D341Med (cell line): ENCODE measurements at regions not wholly inside any gene's neighbourhood (a gene's known extent, or its start where the extent isn't known, plus 50 kb on each side); places are given as distances from the start of the nearest gene placed in this dataset.
A peak's percentile ranks its signal among the peaks of the same experiment; 100 is the strongest.
"Not testable (repeated sequence)": the region's sequence is repeated elsewhere in the genome, so short reads cannot be mapped to it uniquely, and the experiment has no call there.

ENCODE experiments used
- DNase-seq: peaks from one replicate; pipeline ENCODE4 v3.0.0; 2012; ENCODE audit warnings: low spot score

GRCh38 chr2:2586931-2587330 is 255.9 kb upstream of the MYT1L start:
- DNase-seq, result no peak

DNA sequence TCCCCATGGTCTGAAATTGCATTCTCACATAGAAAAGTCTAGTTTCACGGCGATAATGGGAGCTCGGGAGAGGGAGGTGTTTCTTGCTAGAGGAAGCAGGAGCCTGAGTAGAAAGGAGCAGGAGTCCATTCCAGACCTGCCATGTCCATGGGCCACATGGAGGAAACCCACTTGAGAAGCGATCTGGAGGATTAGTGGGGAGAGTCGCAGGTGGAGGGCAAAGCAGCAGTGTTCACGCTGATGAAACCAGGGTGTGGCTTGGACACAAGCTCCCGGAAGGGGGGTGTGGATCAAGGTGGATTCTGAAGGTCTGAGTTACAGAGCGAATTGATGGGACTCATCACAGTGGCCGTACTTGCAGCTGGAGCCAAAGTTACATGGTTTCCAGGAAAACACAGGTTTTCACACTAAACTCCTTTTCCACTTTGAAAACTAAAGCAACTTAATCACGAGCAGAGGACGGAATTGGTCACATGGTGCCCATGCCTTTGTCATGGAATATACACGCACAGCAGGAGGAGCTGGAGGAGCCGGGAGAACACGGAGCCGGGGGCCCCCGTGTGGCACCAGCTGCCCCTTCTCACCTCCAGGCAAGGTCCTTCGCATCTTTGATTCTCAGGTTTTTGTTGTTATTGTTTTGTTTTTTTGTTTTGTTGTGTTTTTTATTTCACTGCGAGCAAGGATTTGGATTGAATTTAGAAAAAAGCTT is 255.1 kb upstream of the MYT1L start:
- peak; percentile 63 for DNase-seq

DNA sequence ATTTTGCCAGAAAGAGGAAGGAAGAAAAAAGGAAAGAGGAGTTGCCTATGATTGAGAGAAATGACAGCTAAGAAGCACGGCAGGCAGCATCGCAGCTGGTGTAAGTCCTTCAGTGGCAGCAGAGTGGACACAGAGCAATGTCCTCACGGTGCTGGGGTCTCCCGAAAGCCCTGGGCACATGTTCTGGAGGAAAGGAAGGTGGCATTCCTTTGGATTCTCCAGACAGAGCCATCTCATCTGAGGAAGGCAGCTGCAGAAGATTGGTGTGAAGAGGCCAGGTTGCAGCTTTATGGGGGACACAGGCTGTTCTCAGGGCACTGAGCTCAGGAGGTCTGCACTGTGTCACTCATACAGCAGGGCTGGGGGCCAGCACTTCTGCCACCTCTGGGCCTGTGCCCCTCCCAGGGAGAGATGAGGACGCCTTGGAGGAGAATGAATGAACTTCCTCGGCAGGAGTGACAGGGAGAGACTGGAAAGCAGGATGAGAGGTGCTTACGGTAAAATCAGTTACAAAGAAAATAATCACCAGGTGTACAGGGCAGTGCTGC is 252.0 kb upstream of the MYT1L start:
- no peak for DNase-seq

DNA sequence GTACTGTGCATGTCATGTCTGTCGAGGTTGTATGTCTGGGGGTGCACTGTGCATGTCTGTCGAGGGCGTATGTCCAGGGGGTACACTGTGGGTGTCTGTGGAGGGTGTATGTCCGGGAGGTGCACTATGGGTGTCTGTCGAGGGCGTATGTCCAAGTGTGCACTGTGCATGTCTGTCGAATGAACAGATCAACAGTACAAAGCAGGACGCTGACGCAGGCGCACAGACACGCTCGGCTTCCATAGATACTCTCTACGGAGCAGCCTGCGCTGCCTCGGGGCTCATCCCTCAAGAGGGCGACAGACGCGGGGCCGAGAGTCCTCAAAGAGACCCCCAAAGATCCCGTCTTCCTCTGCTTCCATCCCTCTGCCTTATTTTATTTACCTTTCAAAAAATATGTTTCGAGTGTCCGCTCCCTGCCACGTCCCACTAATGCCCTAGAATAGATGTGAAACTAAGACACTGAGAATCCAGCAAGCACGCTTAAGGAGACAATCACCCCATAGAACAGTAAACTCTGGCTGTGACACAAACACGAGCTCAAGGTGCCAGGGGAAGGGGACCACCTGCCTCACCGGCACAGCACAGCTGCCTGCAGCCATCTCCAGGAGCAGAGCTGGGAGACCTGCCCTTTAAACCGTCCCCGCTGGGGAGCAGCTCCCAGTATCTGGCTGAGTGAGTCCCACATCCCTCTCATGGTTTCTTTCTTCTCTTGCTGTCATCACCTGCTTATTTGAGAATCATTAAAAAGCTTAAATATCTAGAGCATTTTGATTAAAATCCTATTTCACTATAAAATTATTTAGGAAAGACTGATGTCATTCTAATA is 250.5 kb upstream of the MYT1L start:
- DNase-seq, result no peak

DNA sequence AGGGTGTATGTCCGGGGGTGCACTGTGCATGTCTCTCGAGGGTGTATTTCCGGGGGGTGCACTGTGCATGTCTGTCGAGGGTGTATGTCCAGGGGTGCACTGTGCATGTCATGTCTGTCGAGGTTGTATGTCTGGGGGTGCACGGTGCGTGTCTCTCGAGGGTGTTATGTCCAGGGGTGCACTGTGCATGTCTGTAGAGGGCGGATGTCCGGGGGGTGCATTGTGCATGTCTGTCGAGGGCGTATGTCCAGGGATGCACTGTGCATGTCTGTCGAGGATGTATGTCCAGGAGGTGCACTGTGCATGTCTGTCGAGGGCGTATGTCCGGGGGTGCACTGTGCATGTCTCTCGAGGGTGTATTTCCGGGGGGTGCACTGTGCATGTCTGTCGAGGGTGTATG is 249.8 kb upstream of the MYT1L start:
- DNase-seq, result not testable (repeated sequence)

- no peak for DNase-seq
Measured at GRCh38 chr2:2580341-2580740, 249.3 kb upstream of the MYT1L start.

DNA sequence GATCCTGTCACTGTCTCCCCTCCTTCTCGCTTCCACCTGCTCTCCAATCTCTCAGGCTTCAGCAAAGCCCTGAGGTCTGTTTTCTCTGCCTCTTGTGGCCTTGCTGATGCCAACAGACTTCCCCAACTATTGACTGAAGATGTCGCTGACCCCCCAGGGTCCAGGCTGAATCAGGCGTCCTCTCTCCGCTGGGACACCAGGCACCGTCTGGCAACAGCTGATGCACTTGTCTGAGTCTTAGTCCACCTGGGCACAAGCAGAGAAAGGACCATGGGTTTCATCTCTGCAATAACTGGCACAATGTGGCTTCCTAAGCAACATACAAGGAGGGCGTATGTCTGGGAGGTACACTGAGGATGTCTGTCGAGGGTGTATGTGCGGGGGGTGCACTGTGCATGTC is 248.7 kb upstream of the MYT1L start:
- no peak for DNase-seq

DNA sequence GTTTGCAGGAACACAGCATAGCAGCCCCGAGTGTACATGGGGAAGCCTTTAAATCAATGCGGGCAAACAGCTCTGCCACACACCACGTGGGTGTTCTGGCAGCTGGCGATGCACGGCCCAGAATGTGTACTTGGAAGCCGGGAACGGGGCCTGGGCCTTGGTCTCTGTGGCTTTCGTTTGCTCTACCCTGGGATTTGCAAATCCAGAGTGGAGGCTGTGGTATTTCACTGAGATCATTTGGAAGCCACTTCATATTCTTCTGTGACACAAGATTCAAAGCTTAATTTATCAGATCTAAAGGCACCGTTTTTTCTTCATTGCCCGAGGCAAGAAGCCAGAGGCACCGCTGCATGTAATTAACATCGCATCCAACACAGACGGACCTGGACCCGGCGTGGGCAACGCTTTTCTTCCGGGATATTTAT is 246.3 kb upstream of the MYT1L start:
- DNase-seq, result peak; percentile 18

- no peak for DNase-seq
Measured at GRCh38 chr2:2575870-2576386, 244.9 kb upstream of the MYT1L start.

- DNase-seq, result no peak
Measured at GRCh38 chr2:2575181-2575577, 244.1 kb upstream of the MYT1L start.

DNA sequence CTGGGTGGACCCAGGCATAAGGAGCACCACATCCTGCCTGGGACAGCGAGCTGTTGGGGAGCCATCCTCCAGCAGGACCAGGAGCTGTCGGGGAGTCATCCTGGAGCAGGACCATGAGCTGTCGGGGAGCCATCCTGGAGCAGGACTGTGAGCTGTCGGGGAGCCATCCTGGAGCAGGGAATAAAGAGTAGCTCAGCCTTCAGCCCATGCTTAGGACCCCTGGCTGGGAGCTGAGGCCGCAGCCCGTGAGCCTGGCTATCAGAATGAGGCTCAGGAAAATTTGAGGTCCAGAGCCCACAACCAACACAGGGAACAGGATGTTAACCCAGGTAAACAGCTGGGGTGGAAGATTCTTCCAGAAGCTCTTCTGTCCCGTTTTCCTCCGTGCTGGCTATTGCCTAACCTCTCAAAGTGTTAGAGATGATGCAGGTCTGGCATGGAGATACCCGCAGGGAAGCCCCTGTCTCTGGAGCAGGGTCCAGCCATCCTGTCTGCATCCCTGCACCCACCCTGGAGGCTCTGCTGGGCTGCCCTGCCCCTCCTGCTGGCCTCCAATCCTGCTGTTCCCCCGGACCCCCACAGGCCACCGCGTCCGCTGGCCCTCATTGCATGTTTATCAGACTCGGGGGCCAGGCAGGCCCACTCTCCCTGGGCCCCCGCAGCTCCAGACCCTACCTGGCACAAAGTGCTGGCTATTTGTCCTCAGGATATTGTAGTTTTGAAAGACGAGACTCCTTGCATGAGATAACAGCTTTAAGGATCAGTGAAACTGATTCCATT is 243.5 kb upstream of the MYT1L start:
- peak; percentile 13 for DNase-seq

DNA sequence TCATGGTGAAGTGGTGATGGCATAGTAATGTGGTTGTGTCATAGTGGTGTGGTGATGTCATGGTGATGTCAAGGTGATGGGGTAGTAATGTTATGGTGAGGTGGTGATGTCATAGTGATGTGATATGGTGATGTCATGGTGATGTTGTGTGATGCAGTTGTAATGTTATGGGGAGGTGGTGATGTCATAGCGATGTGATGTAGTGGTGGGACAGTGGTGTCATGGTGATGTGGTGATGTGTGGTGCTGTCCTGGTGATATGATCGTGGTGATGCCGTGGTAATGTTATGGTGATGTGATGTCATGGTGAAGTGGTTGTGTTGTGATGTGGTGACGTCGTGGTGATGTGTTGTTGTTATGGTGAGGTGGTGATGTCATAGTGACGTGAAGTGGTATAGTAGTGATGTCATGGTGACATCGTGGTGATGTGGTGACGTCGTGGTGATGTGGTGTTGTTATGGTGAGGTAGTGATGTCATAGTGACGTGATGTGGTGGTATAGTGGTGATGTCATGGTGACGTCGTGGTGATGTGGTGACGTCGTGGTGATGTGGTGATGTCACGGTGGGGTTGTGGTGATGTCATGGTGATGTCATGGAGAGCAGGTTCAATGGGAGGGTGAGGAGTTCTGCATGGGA is 242.7 kb upstream of the MYT1L start:
- DNase-seq, result no peak

DNA sequence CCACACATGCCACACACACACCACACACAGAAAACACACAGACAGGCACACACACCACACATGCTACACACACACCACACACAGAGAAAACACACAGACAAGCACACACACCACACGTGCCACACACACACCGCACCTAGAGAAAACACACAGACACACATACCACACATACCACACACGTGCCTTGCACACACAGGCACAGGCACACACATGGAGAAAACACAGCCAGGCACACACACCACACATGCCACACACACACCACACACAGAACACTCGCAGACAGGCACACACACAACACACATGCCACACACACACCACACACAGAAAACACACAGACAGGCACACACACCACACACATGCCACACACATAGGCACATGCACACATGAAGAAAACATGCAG is 242.1 kb upstream of the MYT1L start:
- no peak for DNase-seq

DNA sequence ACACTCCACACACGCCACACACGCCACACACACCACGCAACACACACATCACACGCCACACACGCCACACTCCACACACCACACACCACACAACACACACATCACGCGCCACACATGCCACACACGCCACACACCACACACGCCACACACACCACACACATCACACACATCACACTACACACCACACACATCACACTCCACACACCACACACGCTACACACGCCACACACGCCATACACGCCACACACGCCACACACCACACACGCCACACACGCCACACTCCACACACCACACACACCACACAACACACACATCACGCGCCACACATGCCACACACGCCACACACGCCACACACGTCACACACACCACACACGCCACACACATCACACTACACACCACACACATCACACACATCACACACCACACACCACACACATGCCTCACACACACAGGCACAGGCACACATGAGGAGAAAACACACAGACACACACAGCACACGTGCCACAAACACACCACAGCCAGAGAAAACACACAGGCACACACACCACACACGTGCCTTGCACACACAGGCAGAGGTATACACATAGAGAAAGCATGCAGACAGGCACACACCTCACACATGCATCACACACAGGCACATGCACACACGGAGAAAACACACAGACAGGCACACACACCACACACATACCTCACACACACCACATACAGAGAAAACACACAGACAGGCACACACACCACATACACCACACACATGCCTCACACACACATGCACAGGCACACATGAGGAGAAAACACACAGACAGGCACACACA is 241.5 kb upstream of the MYT1L start:
- DNase-seq, result no peak

DNA sequence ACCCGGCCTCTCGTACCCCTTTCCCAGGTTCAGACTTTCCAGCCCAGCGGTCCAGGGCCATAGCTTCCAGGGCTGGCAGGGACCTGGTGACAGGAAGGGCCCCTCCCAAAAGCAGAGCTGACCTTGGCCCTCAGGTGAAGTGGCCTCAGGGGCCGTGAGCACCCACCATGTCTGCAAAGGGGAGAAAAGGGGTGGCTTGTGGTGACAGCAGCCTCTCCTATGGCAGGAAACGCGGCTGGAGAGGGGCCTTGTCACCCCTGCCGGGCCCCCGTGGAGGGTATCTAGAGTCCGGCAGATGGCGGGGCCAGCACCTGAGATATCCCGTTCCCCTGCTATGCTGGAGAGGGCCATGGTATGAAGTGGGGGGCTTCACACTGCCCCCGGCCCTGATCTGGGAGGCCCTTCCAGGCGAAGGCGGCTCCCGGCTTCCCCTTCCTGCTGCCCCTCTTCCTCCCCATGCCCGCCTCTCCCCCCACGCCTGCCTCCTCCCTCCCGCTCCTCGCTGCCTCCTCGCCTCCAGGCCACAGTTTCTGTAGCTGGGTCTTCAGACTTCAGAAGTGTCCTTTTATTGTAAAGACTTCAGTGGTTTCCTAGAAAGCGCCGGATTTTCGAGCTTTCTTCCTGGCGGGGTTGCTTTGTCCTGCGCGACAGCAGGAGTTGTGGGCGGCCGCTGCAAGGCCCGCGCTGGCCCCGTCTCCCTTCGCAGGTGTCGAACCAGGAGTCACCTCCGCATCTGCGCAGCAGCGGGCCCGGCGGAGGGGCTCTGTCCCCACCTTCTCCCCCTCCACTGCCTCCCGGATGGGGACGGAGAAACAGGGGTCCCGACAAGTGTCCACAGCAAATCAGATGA is 240.5 kb upstream of the MYT1L start:
- DNase-seq, result no peak

GRCh38 chr2:2570871-2571270 is 239.8 kb upstream of the MYT1L start:
- no peak for DNase-seq

GRCh38 chr2:2570360-2570759 is 239.3 kb upstream of the MYT1L start:
- no peak for DNase-seq

DNA sequence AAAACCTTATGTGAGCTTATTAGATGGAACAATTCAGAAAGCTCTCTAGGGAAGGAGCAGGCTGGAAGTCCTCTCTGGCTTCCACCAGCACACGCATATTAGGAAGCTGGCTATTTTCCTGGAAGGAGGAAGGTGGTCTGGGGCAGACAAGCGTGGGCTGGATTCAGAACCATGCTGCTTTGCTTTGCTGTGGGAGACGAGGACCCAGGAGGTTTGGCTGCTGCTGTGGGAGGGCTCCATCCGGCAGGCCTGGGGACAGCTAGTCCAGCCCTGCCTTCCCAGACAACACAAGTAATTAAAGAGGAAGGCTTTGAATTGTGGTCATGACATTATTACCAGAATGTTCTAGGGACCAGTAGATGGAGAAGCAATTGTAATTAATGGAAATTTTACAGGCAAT is 238.8 kb upstream of the MYT1L start:
- DNase-seq, result no peak

DNA sequence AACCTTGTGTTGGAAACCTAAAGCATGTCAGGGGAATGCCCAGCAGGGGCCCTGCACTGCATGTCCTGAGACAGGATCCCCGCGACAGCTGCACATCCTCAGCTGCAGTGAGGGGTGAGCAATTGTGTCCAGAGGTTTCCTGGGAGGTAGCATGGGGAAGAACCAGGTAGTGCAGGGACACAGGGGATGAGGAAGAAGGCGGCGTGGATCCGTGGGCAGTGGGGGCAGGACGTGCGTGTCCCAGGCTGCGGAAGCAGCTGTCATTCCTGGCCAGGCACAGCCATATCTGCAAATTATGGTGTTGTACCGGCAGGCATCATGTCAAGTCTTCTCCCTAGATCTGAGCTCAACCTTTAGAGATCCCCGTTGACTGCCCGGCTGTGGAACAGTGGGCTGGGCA is 238.2 kb upstream of the MYT1L start:
- no peak for DNase-seq

- no peak for DNase-seq
Measured at GRCh38 chr2:2568411-2568810, 237.3 kb upstream of the MYT1L start.
